Posterior cingulate gyrus (tissue), 11 donors: ENCODE measurements at regions not wholly inside any gene's neighbourhood (a gene's known extent, or its start where the extent isn't known, plus 50 kb on each side); places are given as distances from the start of the nearest gene placed in this dataset.

Experiments
- DNase-seq, 10 donors: peaks; one replicate each; pipeline versions ENCODE4 v3.0.0 to v3.0.0-alpha.2; 2020 to 2021; ENCODE audit warnings: mixed read lengths in 3 of 10
- intact Hi-C: fragments of 100-400 bp; cut with DNase I; formaldehyde crosslinking; loops from one replicate; pipeline ENCODE4 v1.15.1; 2023

DNA sequence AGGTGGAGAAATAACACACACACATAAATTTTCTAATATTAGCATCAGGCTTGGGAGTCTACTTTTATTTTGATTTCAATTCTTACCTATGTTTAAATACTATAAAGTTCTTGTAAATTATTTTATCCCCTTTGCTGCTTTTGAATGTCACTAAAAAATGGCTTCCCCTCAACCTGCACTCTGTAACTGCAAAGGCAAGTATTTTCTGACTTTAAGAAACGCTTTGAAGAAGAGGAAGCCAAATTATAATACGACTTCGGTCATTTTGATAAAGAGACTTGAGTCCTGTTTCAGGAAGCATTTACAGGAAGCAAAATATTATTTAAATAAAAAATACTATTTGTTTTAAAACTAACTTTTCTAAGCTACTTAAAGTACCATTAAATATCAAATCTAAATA is 627.7 kb upstream of the AGTR1 start:
- intact Hi-C loops, result loop anchor here (10.0 kb wide), 2 partner anchors 295 to 675 kb away; no protein-coding TSS in a partner anchor
- no peak for DNase-seq

DNA sequence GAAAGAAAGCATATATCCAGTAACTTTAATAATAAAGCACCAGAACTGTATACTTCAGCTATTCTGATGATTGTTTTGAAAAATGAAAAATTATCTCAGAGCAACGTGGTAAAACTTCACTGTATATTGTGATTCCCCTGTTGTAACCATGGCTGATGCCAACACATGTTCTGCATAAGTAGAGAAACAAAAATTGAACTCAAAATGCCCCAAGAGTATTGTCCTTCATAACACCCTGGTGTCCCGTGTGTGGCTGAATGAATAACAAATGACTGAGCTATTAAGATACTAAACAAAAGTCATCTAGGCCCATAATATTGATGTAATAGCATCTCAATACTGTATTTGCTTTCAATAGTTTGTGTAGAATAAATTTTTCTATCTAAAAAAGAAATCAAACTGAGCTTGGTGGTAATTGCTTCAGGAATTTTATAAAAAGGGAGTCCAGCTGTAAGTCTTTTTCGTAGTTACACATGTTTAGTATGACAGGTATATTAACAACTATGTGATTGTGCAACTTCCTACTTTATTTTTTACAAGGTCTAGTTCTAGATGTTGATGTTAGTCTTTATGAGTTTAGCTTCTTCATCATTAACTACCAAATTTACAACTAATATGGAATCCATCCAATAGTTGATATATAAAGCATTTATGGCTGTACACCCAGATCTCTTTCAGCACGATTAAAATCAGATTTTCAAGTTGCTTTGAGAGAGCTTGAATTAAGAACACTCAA is 623.8 kb upstream of the AGTR1 start:
- intact Hi-C loops, result loop anchor here (10.0 kb wide), 2 partner anchors 291 to 679 kb away; no protein-coding TSS in a partner anchor
- DNase-seq, result no peak

DNA sequence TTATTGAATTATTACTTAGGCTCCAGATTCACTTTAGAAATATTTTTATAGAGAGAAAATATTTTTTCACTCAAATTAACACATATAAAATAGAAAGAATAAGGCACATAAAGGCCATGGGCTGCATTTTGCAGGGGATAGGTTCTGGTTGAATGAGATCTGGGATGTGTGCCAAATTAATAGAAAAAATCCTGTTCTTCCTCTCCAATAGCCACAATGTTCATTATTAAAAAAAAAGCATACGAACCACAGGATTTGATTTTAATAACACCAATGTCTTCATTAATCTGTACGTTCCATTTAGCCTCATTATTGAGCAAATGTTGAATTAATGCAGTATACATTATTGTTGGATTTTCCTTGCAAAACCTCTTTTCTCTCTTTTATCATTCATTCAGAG is 622.8 kb upstream of the AGTR1 start:
- intact Hi-C loops, result loop anchor here (5.0 to 10.0 kb wide), 4 partner anchors 128 to 680 kb away; no protein-coding TSS in a partner anchor
- DNase-seq, result no peak

DNA sequence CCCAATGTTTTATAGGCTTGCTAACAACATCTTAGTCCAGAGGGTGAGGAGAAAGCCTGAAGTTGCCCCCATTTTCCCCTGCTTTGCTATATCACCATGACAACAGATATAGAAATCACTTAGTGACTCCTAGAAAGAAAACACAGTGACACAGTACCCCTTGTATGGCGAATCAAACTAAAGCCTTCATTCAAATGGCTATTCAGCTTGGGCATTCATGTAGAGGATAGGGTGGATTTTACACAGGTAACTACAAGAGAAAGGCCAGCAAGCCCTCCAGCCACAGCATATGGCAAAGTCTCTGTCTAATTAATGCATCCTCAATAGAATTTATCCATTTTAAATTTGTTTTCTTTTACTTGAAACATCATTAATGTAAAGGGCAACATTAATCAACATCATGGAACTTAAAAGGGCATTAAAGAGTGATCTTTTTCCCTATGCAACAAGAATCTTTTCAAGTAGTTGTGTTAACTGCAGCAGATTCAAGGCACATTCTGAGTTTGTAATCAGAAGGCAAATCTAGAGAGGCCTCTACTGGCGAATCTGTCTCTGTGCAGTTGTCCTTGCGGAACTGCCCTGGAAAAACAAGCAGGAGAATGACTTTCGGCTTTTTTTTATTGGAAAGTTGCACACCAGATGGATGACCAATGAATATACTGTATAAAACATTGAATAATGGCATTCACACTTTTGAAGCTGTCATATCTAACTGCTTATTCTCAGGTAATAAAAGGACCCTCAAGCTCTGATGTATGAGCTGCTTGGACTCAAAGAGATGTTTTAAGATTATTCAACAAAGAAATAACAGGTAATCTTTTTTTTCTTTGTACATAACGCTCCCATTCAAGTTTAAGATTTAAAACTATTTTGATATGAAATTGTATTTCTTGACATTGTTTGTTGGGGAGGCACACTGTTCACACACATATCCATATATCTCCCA is 621.7 kb upstream of the AGTR1 start:
- intact Hi-C loops, result loop anchor here (5.0 to 10.0 kb wide), 4 partner anchors 129 to 681 kb away; no protein-coding TSS in a partner anchor
- peak in 4 of 10 donors; percentile 27 to 74 (median 30) for DNase-seq

DNA sequence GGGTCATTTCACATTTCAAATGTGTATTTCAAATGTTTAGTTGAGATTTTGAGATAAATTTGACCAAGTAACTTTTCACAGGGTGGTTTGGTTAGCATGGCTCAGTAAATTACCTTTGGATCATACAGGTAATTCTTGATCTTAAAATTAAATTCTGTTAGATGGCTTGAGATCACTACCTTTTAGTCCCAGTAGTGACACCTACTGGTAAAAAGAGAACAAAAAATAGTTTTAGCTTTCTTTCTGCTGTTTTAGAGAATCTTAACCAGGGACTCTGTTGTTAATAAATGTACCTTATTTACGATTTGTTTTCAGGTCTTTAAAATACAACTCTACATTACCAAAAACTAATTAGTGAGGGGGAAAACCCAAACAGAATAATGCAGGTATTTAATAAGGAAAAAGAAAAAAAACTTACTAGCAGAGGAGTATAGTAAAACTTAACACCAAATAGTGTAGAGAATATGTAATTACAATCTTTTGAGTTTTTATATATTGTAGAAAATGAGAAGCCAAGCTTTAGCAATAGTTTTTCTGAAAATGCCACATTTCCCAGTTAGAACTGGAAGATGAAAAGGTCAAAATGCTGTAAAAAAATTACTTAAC is 620.3 kb upstream of the AGTR1 start:
- intact Hi-C loops, result loop anchor here (5.0 to 10.0 kb wide), 4 partner anchors 130 to 683 kb away; no protein-coding TSS in a partner anchor
- no peak for DNase-seq

DNA sequence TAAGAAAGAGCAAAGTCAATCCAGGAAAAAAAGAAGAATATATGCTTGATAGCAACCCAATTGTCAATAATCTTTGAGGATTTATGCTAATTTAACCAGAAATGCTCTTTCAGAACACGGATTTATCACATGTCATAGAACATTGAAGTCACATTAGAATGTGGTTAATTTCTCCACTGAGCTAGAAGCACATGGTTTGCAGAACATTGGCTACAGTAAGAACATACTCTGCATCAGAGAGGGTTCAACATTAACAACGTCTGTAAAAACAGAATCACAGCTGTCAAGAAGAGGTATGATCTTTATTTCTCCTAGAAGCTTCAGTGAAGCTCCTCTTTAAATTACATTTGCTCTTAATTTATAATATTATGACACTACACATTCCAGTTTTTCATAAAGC is 619.7 kb upstream of the AGTR1 start:
- DNase-seq, result no peak
- intact Hi-C loops, result loop anchor here (5.0 to 10.0 kb wide), 4 partner anchors 131 to 683 kb away; no protein-coding TSS in a partner anchor

DNA sequence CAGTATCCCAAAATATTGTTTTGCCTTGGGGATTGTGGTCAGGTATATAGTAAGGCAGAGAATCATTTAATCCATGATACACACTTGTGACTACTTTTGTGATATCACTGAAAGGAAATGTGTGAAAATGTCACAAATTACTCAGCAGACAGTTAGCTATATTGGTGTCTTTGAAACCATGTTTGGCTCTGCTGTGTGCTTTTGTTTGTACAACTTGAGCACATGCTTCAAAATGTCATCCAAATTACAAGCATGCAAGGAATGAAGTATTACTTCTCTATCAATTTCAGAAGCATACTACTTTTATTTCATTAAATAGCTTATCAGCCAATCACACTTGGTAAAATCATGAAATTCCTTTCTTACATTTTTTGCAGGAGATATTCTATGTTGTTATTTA is 619.0 kb upstream of the AGTR1 start:
- DNase-seq, result no peak
- intact Hi-C loops, result loop anchor here (5.0 to 10.0 kb wide), 4 partner anchors 131 to 684 kb away; no protein-coding TSS in a partner anchor

DNA sequence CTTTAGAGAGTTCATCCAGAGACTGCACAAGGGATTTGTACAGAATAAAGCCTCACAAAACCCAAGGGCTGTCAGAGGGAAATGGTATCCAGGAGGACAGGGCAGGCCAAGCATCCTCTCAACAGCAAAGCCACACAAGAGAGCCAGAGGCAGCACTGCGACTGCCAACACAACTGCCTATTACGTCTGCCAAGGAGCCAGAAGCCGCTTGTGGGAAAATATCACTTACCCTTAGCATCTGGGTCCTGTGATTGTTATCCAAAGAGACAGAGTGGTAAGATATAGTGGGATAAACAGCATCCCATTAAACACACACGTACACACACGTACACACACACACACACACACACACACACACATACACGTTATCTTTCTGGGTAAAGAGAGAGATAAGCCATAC is 618.3 kb upstream of the AGTR1 start:
- intact Hi-C loops, result loop anchor here (5.0 to 10.0 kb wide), 4 partner anchors 132 to 685 kb away; no protein-coding TSS in a partner anchor
- DNase-seq, result peak in 9 of 10 donors; percentile 6 to 83 (median 39)

DNA sequence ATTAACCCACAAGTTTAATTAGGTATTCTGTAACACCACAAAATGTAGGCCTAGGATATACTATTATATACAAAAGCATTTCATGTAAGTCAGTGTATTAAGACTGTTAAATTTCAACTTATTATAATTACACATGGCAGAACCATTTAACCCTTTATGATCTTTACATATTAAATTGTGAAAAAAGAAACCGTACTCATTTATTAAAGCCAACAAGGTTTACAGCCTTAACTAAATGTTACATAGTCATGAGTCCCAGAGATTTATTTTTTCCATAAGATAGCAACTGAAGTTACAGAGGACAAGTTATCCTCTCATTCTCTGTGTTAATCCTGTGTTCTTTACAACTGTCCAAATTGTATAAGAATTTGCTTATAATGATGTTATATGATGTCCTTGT is 615.8 kb upstream of the AGTR1 start:
- DNase-seq, result no peak
- intact Hi-C loops, result no loop called here

DNA sequence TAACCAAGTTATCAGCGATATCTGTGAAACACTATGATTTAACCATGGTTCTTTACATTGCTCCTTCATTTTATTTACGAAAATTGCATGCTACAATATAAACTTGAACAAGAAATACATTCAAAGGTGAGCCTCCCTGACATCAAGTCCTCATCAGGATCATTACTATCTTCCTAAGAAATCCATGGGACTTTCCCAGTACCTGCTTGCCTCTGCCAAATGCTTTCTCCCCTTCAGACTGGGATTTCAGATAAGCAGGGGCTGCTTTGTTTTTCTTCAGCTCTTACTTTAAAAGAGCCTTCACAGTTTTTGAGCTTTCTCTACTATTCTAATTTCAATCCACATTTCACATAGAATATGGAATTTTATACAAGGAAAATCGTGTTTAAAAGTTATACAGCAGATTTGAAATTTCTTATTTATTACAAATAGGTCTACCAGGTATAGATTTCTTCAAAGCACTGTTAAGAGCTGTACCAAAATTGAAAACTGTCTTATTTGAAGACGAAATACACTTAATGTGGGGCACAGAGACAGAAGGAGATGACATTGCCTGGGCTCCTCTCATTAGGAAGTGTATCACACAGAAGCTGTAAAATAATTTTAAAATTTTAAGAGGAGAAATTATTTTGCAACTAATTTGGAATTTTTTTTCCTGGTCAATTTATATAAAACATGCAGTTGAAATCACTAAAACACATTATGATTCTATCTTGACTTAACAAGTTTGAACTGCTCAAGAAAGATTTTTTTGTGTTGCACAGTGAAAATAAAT is 615.0 kb upstream of the AGTR1 start:
- intact Hi-C loops, result no loop called here

DNA sequence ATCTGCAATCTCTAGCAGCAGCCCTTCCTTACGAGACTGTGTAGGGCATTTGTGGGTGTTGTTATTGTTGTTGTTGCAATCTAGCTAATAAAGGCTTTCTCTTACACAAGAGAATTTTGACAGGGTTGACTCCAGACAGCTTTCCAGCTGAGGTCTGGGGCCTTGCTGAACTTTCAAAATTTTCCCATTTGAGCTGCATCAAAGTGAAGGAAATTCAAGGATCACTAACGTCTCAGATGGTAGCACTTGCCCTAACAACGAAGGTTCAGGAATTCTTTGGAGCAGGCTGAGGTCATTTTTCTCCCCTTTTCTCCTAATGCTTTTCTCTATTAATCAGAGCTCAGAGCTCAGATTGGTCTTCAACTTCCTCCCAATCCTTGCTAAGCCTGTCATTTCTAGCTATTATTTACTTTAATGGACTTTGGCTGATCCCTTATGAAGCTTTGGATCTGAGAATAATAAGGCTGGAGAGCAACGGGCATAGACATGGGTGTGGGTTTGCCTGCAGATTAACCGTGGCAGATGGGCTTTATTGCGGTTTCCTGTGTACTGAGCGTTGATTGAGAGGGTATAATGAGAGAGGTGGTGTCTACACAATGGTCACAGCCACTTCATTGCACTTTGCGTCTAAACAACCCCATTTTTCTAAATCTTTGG is 614.0 kb upstream of the AGTR1 start:
- intact Hi-C loops, result no loop called here

More for the DNA sequence above, 615.0 kb upstream of the AGTR1 start:
- DNase-seq, result no peak

DNA sequence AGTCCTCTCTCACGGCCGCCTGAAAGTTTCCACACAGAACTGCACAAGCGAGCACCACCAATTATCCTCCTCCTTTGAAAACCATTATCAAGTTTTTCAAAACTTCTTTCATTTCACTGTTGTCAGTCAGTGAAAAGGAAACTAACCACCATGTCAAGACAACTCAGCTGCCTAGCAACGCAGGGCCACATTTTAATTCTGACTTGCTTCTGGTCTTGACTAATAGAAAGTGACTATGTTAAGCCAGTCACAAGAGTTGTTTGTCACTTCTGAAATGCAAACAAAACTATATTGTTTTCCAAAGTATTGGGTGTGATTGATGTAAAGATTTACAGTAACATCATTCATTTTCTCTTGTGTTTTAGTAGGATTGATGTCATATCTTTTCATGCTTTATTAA is 612.8 kb upstream of the AGTR1 start:
- intact Hi-C loops, result no loop called here
- DNase-seq, result no peak

More for the DNA sequence above, 614.0 kb upstream of the AGTR1 start:
- no peak for DNase-seq

DNA sequence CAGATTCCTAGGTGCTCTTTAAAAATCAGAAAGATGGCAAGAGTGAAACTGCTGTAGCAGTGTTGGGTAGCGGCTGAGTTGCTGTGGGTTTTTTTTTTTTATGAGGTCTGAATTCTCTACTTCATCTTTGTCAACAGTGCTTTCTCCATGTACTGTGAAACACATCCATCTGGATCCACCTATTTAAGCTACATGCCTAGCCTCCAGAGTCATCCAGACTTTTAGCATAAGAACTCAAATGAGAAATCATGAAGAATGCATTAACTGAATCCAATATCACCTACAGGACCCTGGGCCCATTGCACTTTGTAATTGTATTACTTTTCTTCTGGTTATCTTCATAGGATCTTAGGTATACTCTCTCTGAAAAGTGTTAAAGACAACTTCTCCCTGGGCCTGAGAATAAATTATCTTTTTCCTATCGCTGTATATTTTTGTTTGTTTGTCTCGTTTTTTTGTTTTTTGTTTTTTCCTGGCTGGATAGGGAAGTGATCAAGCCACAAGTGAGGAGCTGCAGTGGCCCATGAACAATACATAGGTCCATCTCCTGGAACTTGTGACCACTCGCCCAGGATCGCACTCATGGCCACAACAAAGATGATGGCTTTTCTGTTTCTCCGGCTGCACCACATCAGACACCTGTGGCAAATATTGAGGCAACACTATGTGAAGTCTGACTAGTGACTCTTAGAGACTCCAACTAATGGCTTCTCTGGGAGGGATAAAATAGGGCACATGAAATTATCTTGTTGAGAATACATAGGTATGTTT is 609.9 kb upstream of the AGTR1 start:
- no peak for DNase-seq
- intact Hi-C loops, result no loop called here

DNA sequence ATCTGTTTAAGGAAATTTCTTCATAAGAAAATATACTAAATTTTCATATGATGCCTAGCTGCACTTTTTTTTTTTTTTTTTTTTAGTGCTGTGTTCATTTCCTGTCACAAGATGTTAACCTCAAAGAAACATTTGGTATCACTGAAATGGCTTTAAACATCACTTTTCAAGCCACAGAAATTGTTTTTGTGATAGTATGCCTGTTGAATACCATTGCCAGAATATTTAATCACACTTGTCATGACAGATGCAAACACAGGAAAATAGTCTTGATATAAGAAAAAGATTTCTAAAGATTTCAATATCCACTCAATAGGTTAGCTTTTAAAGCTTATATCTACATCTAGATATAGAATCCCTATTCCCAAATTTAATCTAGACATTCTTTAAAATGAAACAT is 608.5 kb upstream of the AGTR1 start:
- intact Hi-C loops, result no loop called here

DNA sequence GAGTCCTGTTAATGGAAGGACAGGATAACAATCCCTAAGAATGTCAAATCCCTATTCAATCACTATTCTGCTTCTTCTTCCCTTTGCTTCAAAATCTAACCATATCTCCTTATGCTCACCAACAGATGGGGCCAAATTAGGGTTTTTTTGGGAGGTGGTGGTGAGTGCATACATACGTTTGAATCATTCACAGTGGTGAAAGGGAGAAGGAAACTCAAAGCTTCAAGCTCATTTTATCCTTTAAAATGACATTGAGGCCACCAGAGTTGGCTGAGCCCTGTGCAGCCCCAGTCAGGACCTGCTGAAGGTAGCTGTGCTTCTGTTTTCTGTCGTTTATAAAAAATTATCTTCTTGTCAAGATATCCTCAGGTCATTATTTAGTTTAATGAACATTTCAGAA is 607.5 kb upstream of the AGTR1 start:
- intact Hi-C loops, result no loop called here
- DNase-seq, result no peak

More for the DNA sequence above, 608.5 kb upstream of the AGTR1 start:
- DNase-seq, result no peak

DNA sequence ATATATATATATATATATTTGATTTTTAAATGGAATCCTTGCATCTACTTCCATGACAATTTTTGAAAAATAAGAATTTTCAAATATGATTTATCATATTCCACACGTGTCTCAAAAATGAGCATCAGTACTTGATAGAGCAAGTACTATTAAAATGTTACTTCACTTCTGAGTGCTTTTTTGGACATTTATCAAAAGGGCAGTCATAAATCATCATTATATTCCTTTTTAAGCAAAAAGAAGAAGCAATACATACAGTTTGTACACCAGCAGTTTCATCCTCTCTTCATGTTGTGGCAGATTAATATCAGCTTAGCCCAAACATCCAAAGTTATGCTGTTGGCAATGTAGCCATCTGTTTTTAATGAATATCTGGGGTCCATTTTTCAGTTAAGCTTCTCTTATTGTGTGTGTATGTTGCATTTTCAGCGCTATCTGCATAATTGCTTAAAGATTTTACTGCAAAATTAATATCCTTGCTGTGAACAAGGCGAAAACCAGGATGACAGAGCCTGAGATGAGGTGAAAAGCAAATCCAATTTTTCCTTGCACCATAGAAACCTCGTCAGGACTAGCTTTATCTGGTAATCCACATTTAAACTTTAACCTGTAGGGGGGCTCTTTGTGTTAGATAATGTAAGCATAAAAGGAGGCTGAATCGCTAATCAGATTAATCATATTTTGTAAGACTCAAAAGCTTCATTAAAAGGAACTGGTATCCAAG is 604.9 kb upstream of the AGTR1 start:
- intact Hi-C loops, result no loop called here
- DNase-seq, result no peak

DNA sequence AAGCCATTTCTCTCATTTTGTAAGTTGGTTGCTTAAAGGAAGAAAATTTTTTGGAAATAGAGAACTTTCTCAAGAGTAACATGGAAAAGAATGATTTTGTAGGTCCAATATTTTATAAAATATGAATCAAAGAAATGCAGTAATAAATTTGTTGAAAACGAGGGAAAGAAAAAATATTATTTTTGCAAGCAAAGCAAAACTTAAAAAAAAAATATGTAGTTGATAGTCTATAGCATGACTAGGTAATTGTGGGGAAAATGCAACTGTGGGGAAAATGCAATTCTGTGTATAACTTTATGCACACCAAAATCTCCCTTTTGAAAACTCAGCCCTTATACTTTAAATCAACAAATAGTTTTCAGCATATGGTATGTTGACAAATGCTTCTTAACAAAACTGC is 604.0 kb upstream of the AGTR1 start:
- no peak for DNase-seq
- intact Hi-C loops, result no loop called here

DNA sequence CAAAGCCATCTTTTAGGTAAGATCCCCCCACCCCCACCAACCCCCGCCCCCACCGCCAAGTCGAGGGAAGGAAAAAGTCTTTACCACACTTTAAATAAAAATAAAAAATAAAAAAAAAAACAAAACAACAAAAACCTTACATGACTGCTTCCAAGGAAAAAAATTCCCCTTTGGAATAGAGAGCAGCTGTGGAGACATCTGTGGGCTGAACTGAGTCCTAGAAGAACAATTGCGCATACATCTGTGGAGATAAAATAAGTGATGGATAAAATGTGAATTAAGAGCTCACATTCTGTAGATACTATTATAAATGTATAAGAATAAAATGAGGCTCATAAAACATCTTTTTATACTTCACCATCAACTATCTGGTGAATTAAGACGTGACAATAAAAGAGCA is 601.7 kb upstream of the AGTR1 start:
- intact Hi-C loops, result no loop called here
- DNase-seq, result no peak
